ENCODE measurements at regions not wholly inside any gene's neighbourhood (a gene's known extent, or its start where the extent isn't known, plus 50 kb on each side); places are given as distances from the start of the nearest gene placed in this dataset.

DNA sequence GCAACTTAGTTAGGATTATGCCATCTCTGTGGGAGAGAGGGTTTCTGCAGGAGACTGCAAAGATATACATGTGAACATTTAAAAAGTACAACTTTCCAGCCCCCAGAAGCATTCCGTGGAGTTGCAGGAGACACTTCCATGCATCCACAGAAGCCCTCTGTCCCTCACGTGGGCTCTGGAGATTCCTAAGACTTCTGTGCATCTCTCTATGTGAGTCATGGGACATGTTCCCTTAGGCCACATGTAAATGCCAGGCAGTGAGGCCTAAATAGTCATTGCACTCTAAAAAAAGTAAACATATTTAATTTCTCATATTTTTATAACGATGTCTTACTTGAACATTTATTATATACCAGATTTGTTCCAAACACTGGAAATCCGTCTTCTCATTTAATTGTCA, 126.5 kb upstream of the ROPN1 start:
- no peak overlapping the region for H3K9ac ChIP-seq (ENCODE audit: low read length)
- H3K4me1 ChIP-seq (ENCODE audit: control insufficient read depth, insufficient read depth, low read length): peaks cover 52% of the 10 kb centered on the region
- no peaks in the 10 kb centered on the region for H3K9me3 ChIP-seq (ENCODE audit: control insufficient read depth, low read length)
- H3K27me3 ChIP-seq (replicated peaks; ENCODE audit: control insufficient read depth, insufficient read depth, low read length): no peaks in the 10 kb centered on the region
- no peaks in the 10 kb centered on the region for H3K36me3 ChIP-seq (ENCODE audit: control insufficient read depth, insufficient read depth, low read length, severe bottlenecking)
- H3K4me3 ChIP-seq (ENCODE audit: low read length): no peak overlapping the region
- DNase-seq (ENCODE audit: low read depth): peak; percentile 54

DNA sequence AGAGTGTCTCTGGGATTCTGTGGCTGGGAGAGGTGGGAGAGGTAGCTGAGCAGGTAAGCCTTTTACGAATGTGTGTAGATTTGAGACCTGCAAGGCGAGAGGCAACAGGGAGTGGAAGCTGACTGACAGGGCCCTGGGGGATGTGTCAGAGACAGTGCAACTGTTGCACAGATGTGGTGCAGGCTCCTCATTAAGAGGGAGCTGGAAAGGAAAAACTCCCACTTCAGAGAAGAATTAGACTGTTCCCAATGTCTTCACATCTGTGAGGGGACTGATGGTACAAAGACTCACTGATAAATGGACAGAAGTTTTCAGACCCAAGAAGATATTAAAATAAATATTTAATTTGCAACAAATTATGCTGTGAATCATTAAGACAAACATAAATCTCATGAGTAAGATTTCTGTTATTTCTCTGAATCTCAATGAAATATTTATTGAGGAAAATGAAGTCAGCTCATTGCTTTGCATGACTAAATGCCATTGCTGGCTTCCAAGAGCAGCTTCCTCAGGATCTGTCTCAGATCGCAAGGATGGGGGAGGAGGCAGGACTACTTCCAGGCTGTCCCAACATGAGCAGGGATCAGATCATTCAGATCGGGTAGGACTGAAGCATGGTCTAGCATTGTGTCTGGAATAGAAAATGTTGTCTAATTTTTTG, 127.3 kb upstream of the ROPN1 start:
- H3K9me3 ChIP-seq (ENCODE audit: control insufficient read depth, low read length): no peaks in the 10 kb centered on the region
- H3K4me1 ChIP-seq (ENCODE audit: control insufficient read depth, insufficient read depth, low read length): peaks cover 52% of the 10 kb centered on the region
- H3K4me3 ChIP-seq (ENCODE audit: low read length): no peak overlapping the region
- no peaks in the 10 kb centered on the region for H3K36me3 ChIP-seq (ENCODE audit: control insufficient read depth, insufficient read depth, low read length, severe bottlenecking)
- DNase-seq (ENCODE audit: low read depth): peak; percentile 57
- no peak overlapping the region for H3K9ac ChIP-seq (ENCODE audit: low read length)
- no peaks in the 10 kb centered on the region for H3K27me3 ChIP-seq (replicated peaks; ENCODE audit: control insufficient read depth, insufficient read depth, low read length)

DNA sequence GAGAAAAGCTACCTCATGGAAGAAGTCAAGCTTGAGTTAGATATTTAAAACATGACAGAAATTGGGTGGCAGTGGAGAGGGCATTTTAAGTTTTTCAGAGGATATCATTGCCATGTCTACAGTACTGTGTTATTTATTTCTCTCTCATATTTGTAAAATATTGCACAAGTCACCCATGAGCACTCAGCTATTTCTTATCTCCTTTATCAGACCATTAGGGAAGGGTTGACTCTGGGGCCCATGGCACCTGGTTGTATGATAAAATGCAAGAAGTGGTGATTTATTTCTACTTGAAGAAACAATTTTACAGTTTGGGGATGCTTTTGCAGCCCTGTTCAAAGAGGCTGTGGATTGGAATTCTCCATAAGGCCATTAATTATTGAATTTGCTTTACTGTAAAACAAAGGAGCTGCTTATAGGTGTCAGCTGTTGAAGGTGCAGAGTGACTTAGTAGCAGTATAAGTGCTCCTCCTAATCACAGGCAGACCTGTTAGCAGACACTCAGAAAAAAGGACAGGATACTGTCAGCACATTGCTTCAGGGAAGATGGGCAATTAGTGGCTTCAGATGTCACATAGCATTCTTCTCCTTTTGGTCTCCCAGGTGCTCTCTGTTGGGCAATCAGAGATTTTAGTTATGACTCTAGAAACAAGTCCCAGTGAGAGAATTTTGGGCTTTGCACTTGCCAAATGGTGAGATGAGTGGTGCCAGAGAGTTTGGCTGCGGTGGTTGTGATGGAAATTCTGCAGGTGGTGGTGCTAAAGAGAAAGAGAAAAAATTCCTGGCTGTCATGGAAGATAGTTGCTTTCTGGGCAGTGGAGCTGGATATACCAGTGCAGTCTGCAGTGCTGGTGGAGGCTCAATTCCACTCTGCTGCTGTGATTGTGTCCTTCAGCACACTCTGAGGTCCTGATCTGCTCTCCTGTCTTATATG, 129.7 kb upstream of the ROPN1 start:
- no peak overlapping the region for H3K9ac ChIP-seq (ENCODE audit: low read length)
- H3K9me3 ChIP-seq (ENCODE audit: control insufficient read depth, low read length): no peaks in the 10 kb centered on the region
- peaks cover 41% of the 10 kb centered on the region for H3K4me1 ChIP-seq (ENCODE audit: control insufficient read depth, insufficient read depth, low read length)
- no peaks in the 10 kb centered on the region for H3K27me3 ChIP-seq (replicated peaks; ENCODE audit: control insufficient read depth, insufficient read depth, low read length)
- no peak overlapping the region for H3K4me3 ChIP-seq (ENCODE audit: low read length)
- DNase-seq (ENCODE audit: low read depth): no peak
- H3K36me3 ChIP-seq (ENCODE audit: control insufficient read depth, insufficient read depth, low read length, severe bottlenecking): no peaks in the 10 kb centered on the region

DNA sequence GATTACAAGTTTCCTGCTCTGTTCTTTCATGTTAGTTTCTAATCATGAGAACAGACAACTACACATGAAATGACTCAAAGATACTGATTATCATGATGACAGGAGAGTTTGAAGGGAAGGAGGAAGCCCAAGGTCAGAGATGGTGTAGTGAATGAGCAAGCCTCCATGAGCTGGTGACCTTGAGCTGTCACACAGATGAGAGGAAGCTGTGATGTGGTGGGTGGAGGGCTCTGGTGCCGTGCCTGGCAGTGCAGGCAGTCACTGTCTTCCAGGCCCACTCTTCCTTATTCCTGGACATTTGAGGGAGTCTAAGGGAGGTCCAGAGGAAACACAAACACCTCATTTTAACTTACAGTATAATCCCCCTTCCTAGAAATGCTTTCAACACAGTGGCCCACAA, 133.4 kb upstream of the ROPN1 start:
- Histone ChIP-seq H3K9ac (ENCODE audit: low read length) (no peak overlapping the region), H3K4me1 (ENCODE audit: control insufficient read depth, insufficient read depth, low read length) (peaks cover 8% of the 10 kb centered on the region), H3K36me3 (ENCODE audit: control insufficient read depth, insufficient read depth, low read length, severe bottlenecking) (no peaks in the 10 kb centered on the region), H3K27me3 (replicated peaks; ENCODE audit: control insufficient read depth, insufficient read depth, low read length) (no peaks in the 10 kb centered on the region), H3K4me3 (ENCODE audit: low read length) (no peak overlapping the region), H3K9me3 (ENCODE audit: control insufficient read depth, low read length) (no peaks in the 10 kb centered on the region)
- no peak for DNase-seq (ENCODE audit: low read depth)

DNA sequence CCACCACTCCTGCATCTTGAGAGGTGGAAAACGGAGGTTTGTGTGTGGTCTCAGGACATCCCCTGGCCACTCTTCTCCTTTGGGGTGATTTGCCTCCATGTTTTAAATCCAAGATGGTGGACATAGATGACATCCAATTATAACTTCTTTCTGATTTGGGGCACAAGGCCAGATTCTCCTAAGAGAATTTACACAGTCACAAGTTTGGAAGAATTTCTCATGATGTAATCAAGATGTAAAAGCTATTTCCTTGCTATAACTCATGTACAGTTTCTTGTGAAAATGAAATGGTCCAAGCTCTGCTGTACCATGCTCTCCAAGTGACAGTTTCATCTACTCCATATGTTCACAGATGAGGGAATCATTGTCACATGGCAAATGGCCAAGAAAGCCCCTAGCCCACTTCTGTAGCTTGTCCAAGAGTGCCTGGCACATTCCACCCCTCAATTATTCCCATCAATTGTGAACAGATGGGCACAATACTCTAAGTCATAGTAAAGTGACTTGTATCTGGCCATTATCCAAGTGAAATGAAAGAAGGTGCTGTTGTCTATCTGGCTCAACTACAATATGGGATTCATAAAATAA, 134.6 kb upstream of the ROPN1 start:
- Histone ChIP-seq H3K4me3 (ENCODE audit: low read length) (no peak overlapping the region), H3K27me3 (replicated peaks; ENCODE audit: control insufficient read depth, insufficient read depth, low read length) (no peaks in the 10 kb centered on the region), H3K9me3 (ENCODE audit: control insufficient read depth, low read length) (no peaks in the 10 kb centered on the region), H3K9ac (ENCODE audit: low read length) (no peak overlapping the region), H3K36me3 (ENCODE audit: control insufficient read depth, insufficient read depth, low read length, severe bottlenecking) (no peaks in the 10 kb centered on the region), H3K4me1 (ENCODE audit: control insufficient read depth, insufficient read depth, low read length) (peaks cover 13% of the 10 kb centered on the region)
- no peak for DNase-seq (ENCODE audit: low read depth)

DNA sequence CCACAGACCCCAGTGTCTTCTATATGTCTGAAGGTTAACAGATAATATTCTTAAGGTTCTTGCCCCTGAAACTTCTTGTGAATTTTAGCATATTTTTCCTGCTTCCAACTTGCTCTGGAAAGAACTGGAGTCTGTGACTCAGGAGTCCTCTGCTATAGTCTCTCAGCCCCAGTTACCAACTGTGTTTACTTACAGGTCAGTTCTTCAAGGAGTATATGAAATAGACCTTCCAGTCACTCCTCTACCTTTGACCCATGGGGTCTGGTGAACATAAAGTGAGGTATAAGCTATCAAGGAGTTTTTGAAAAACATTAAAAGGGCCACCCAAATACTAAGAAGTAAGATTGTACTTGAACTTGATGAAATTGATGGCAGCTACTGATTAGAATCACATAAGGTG, 139.2 kb upstream of the ROPN1 start:
- Histone ChIP-seq H3K4me1 (ENCODE audit: control insufficient read depth, insufficient read depth, low read length) (peaks cover 16% of the 10 kb centered on the region), H3K9me3 (ENCODE audit: control insufficient read depth, low read length) (no peaks in the 10 kb centered on the region), H3K9ac (ENCODE audit: low read length) (no peak overlapping the region), H3K27me3 (replicated peaks; ENCODE audit: control insufficient read depth, insufficient read depth, low read length) (no peaks in the 10 kb centered on the region), H3K4me3 (ENCODE audit: low read length) (no peak overlapping the region), H3K36me3 (ENCODE audit: control insufficient read depth, insufficient read depth, low read length, severe bottlenecking) (no peaks in the 10 kb centered on the region)
- no peak for DNase-seq (ENCODE audit: low read depth)

DNA sequence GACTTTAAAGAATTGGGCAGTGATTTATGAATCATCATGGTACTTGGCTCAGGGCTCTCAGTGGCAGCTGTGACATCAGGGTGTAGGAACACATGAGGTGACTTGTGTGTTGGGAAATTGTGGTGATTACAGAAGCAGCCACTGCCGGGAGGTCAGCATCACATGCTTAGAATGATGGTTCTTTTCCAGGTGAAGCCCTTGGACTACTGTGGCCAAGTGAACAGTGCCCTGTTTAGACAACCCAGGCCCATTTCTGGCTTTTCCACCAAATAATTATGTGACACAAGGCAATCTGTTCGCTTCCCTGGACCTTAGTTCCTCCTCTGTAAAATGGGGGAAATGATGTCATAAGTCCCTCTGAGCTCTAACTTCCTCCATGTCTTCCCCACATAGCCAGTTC, 139.7 kb upstream of the ROPN1 start:
- DNase-seq (ENCODE audit: low read depth): peak; percentile 15
- Histone ChIP-seq H3K27me3 (replicated peaks; ENCODE audit: control insufficient read depth, insufficient read depth, low read length) (no peaks in the 10 kb centered on the region), H3K4me3 (ENCODE audit: low read length) (no peak overlapping the region), H3K4me1 (ENCODE audit: control insufficient read depth, insufficient read depth, low read length) (peaks cover 16% of the 10 kb centered on the region), H3K36me3 (ENCODE audit: control insufficient read depth, insufficient read depth, low read length, severe bottlenecking) (no peaks in the 10 kb centered on the region), H3K9me3 (ENCODE audit: control insufficient read depth, low read length) (no peaks in the 10 kb centered on the region), H3K9ac (ENCODE audit: low read length) (no peak overlapping the region)

DNA sequence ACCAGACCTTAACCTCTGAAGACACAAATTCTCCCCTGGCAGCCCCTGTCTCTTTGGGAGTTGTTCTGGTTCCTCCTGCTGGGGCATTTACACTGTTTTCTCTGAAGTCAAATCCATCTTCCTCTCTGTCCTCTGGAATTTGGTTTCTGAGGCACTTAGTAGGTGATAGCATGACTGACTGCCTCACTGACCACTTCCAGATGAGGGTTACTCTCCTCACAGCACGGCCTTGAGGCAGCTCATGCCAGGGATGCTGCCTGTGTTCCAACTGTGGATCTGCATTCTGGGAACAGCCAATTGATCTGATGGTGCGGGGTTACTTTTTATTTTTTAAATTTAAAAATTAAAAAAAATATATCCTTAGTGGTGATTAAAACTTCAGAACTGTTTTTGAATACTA, 140.9 kb upstream of the ROPN1 start:
- no peak for DNase-seq (ENCODE audit: low read depth)
- Histone ChIP-seq H3K9ac (ENCODE audit: low read length) (no peak overlapping the region), H3K36me3 (ENCODE audit: control insufficient read depth, insufficient read depth, low read length, severe bottlenecking) (no peaks in the 10 kb centered on the region), H3K27me3 (replicated peaks; ENCODE audit: control insufficient read depth, insufficient read depth, low read length) (no peaks in the 10 kb centered on the region), H3K4me3 (ENCODE audit: low read length) (no peak overlapping the region), H3K4me1 (ENCODE audit: control insufficient read depth, insufficient read depth, low read length) (peaks cover 16% of the 10 kb centered on the region), H3K9me3 (ENCODE audit: control insufficient read depth, low read length) (no peaks in the 10 kb centered on the region)

DNA sequence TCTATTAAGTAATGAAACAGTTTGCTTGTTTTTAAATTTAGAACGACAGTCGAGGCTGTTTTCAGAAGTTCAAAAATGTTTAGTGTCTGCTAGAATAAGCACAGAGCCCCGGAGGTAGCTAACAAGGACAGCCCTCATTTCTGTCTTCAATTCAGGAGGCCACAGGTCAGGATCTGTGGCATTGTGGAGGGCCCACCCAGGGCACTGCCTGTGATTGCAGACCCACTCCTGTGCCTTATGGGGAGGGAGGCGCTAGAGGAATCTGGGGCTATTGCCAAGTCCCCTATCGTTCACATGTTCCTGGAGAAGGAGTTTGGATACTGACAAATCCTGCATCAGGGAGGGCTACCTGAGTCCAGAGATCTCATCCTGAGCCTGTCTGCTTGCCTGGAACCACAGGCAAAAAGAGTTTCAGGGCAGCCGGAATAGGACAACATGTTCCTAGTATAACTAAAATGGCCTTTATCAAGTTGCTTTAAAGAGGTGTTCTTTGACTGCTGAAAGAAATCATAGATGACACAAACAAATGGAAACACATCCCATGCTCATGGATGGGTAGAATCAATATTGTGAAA, 141.5 kb upstream of the ROPN1 start:
- H3K27me3 ChIP-seq (replicated peaks; ENCODE audit: control insufficient read depth, insufficient read depth, low read length): no peaks in the 10 kb centered on the region
- peaks cover 16% of the 10 kb centered on the region for H3K4me1 ChIP-seq (ENCODE audit: control insufficient read depth, insufficient read depth, low read length)
- H3K9ac ChIP-seq (ENCODE audit: low read length): no peak overlapping the region
- H3K4me3 ChIP-seq (ENCODE audit: low read length): no peak overlapping the region
- H3K9me3 ChIP-seq (ENCODE audit: control insufficient read depth, low read length): no peaks in the 10 kb centered on the region
- H3K36me3 ChIP-seq (ENCODE audit: control insufficient read depth, insufficient read depth, low read length, severe bottlenecking): no peaks in the 10 kb centered on the region
- DNase-seq (ENCODE audit: low read depth): no peak

DNA sequence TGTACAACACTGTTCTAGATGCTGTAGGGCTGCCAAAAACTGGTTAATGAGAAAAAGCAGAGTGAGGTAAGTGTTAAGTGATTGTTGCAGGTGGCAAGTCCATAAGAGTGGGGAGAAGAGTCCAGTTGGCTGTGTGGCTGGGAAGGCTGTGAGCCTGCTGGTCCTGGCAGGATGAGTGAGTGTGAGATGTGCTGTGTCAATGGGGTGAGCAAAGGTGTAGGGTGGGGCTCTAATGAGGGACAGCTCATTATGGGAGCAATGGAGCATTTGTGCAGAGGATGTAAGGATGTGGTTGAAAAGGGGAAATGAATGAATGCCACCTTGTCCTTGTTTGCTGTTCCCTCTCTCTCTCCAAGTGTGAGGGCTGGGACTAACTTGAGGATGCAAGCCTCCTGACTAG, 145.3 kb upstream of the ROPN1 start:
- H3K9me3 ChIP-seq (ENCODE audit: control insufficient read depth, low read length): no peaks in the 10 kb centered on the region
- no peak overlapping the region for H3K9ac ChIP-seq (ENCODE audit: low read length)
- H3K4me3 ChIP-seq (ENCODE audit: low read length): no peak overlapping the region
- H3K27me3 ChIP-seq (replicated peaks; ENCODE audit: control insufficient read depth, insufficient read depth, low read length): peaks cover 2% of the 10 kb centered on the region
- DNase-seq (ENCODE audit: low read depth): no peak
- H3K36me3 ChIP-seq (ENCODE audit: control insufficient read depth, insufficient read depth, low read length, severe bottlenecking): no peaks in the 10 kb centered on the region
- H3K4me1 ChIP-seq (ENCODE audit: control insufficient read depth, insufficient read depth, low read length): peaks cover 4% of the 10 kb centered on the region

DNA sequence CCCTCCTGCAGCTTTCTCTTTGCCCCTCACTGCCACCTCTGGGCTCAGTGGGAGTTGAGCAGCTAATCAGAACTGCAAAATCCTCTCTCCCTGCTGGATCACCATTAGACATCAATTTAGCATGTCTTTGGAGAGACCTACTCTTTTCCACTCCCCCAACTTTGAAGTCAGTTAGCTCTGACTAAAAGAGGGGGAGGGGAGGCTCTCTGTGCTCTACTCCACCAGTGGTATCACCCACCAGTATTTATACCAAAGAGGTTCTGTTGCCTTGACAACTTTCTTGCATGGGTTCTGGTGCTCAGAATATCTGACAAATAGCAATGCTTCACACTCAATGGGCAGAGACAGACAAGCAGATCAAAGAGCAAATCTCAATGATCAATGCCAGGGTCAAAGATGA, 146.2 kb upstream of the ROPN1 start:
- Histone ChIP-seq H3K4me1 (ENCODE audit: control insufficient read depth, insufficient read depth, low read length) (no peaks in the 10 kb centered on the region), H3K36me3 (ENCODE audit: control insufficient read depth, insufficient read depth, low read length, severe bottlenecking) (no peaks in the 10 kb centered on the region), H3K27me3 (replicated peaks; ENCODE audit: control insufficient read depth, insufficient read depth, low read length) (peaks cover 2% of the 10 kb centered on the region), H3K9me3 (ENCODE audit: control insufficient read depth, low read length) (no peaks in the 10 kb centered on the region), H3K4me3 (ENCODE audit: low read length) (no peak overlapping the region), H3K9ac (ENCODE audit: low read length) (no peak overlapping the region)
- no peak for DNase-seq (ENCODE audit: low read depth)

Measured in adipocyte (in vitro differentiated cells).